GM23248 (cell line): ENCODE measurements at regions not wholly inside any gene's neighbourhood (a gene's known extent, or its start where the extent isn't known, plus 50 kb on each side); places are given as distances from the start of the nearest gene placed in this dataset.
"Not testable (repeated sequence)": the region's sequence is repeated elsewhere in the genome, so short reads cannot be mapped to it uniquely, and the experiment has no call there.

Experiments used
- DNase-seq: peaks from one replicate; pipeline ENCODE4 v3.0.0-alpha.2; 2015
- H2AFZ ChIP-seq: fragments of 200-600 bp; sonication (generic); 2 replicates; pipeline ENCODE4 v1.6.1; 2016; ENCODE audit warnings: antibody characterized with exemption
- H3F3A ChIP-seq: fragments of 200-600 bp; sonication (generic); 2 replicates; pipeline ENCODE4 v1.6.1; 2016; ENCODE audit warnings: mild to moderate bottlenecking, antibody characterized with exemption, mixed run types; ENCODE audit not compliant: insufficient read depth
- H3K27ac ChIP-seq: fragments of 200-600 bp; sonication (generic); 2 replicates; pipeline ENCODE4 v1.5.1; 2016; ENCODE audit warnings: mild to moderate bottlenecking
- H3K27me3 ChIP-seq: fragments of 200-600 bp; sonication (generic); replicated peaks from 2 replicates; pipeline ENCODE4 v1.6.1; 2016; ENCODE audit warnings: mild to moderate bottlenecking; ENCODE audit not compliant: insufficient read depth
- H3K36me3 ChIP-seq: fragments of 200-600 bp; sonication (generic); 2 replicates; pipeline ENCODE4 v1.6.1; 2016; ENCODE audit warnings: low read depth, mild to moderate bottlenecking
- H3K4me1 ChIP-seq: fragments of 200-600 bp; sonication (generic); 2 replicates; pipeline ENCODE4 v1.6.1; 2016; ENCODE audit warnings: mild to moderate bottlenecking; ENCODE audit not compliant: insufficient read depth
- H3K4me2 ChIP-seq: fragments of 200-600 bp; sonication (generic); one replicate; pipeline ENCODE4 v1.6.1; 2016; ENCODE audit warnings: mild to moderate bottlenecking; ENCODE audit not compliant: unreplicated experiment
- H3K4me3 ChIP-seq: fragments of 200-600 bp; sonication (generic); 2 replicates; pipeline ENCODE4 v1.5.1; 2016; ENCODE audit warnings: mild to moderate bottlenecking
- H3K79me2 ChIP-seq: fragments of 200-600 bp; sonication (generic); 2 replicates; pipeline ENCODE4 v1.6.1; 2016; ENCODE audit warnings: mild to moderate bottlenecking; ENCODE audit not compliant: insufficient read depth
- H3K9ac ChIP-seq: fragments of 200-600 bp; sonication (generic); 2 replicates; pipeline ENCODE4 v1.6.1; 2016; ENCODE audit warnings: mild to moderate bottlenecking
- H3K9me2 ChIP-seq: fragments of 200-600 bp; sonication (generic); 2 replicates; pipeline ENCODE4 v1.6.1; 2016; ENCODE audit warnings: mixed run types, mild to moderate bottlenecking, moderate library complexity; ENCODE audit not compliant: insufficient read depth
- H3K9me3 ChIP-seq: fragments of 200-600 bp; sonication (generic); one replicate; pipeline ENCODE4 v1.6.1; 2017; ENCODE audit warnings: low read depth
- H4K20me1 ChIP-seq: fragments of 200-600 bp; sonication (generic); 2 replicates; pipeline ENCODE4 v1.6.0; 2016; ENCODE audit not compliant: insufficient read depth
- EZH2 ChIP-seq: fragments of 200-600 bp; sonication (generic); IDR thresholded peaks from 2 replicates; pipeline ENCODE4 v1.6.1; 2018; ENCODE audit warnings: antibody characterized with exemption, mild to moderate bottlenecking; ENCODE audit not compliant: insufficient read depth, poor library complexity, severe bottlenecking
- EZH2phosphoT487 ChIP-seq: fragments of 200-600 bp; sonication (generic); IDR thresholded peaks from 2 replicates; pipeline ENCODE4 v1.6.1; 2018; ENCODE audit warnings: antibody characterized with exemption, moderate library complexity, mild to moderate bottlenecking, low read depth; ENCODE audit not compliant: insufficient read depth
- WGBS, 2 experiments: methylation state at CpG; one replicate each; pipeline ENCODE4 v1.1.6; 2015 to 2017; ENCODE audit warnings: low lambda C conversion rate in 2 of 2, low coverage in 1 of 2; ENCODE audit errors: missing lambda C conversion rate in 2 of 2; 5-methylcytosine and 5-hydroxymethylcytosine counted together
- in situ Hi-C: fragments of 300-500 bp; cut with MboI; formaldehyde crosslinking; loops from 2 replicates; pipeline ENCODE4 v1.15.0; 2020

GRCh38 chr15:88997531-88997930 lies 84.4 kb upstream of the MFGE8 start:
- no peak for DNase-seq
- 75 to 80% methylated on average over 3 of the region's 3 CpGs for WGBS, 2 experiments
- in situ Hi-C loops = no loop called here

GRCh38 chr15:88998980-88999713 lies 86.0 kb upstream of the MFGE8 start:
- Histone ChIP-seq H2AFZ (no peak overlapping the region), H3K27me3 (peaks cover 9% of the 10 kb centered on the region; the same call in 1 of the 2 replicates), H3K4me2 (no peak overlapping the region), H3F3A (peaks cover 6% of the 10 kb centered on the region; the same call in 1 of the 2 replicates), H3K36me3 (no peaks in the 10 kb centered on the region), H3K9ac (no peak overlapping the region), H3K9me2 (no peaks in the 10 kb centered on the region), H3K27ac (no peak overlapping the region), H3K4me3 (no peak overlapping the region), H3K9me3 (no peaks in the 10 kb centered on the region), H4K20me1 (no peaks in the 10 kb centered on the region), H3K79me2 (no peaks in the 10 kb centered on the region), H3K4me1 (peaks cover 14% of the 10 kb centered on the region)
- DNase-seq = no peak
- TF ChIP-seq EZH2phosphoT487 (no peak), EZH2 (no peak)
- WGBS, 2 experiments = 69 to 72% methylated on average over 7 of the region's 7 CpGs
- in situ Hi-C loops = no loop called here

More at GRCh38 chr15:88997531-88997930, 84.4 kb upstream of the MFGE8 start:
- Histone ChIP-seq H3K27ac (no peak overlapping the region), H3K9ac (no peak overlapping the region), H3F3A (peaks cover 6% of the 10 kb centered on the region; the same call in 1 of the 2 replicates), H3K4me2 (no peak overlapping the region), H2AFZ (no peak overlapping the region), H3K79me2 (no peaks in the 10 kb centered on the region), H3K9me2 (no peaks in the 10 kb centered on the region), H3K9me3 (no peaks in the 10 kb centered on the region), H3K4me3 (no peak overlapping the region), H3K27me3 (peaks cover 12% of the 10 kb centered on the region; the same call in 1 of the 2 replicates), H3K36me3 (no peaks in the 10 kb centered on the region), H3K4me1 (peaks cover 9% of the 10 kb centered on the region), H4K20me1 (no peaks in the 10 kb centered on the region)
- TF ChIP-seq EZH2phosphoT487 = no peak
- no peak for TF ChIP-seq EZH2

GRCh38 chr15:89001708-89002275 lies 86.5 kb upstream of the ABHD2 start:
- WGBS, 2 experiments = 94 to 95% methylated on average over 4 of the region's 4 CpGs
- DNase-seq, H3K36me3 ChIP-seq, H3K9me2 ChIP-seq, H3K4me3 ChIP-seq, H3K9me3 ChIP-seq, H3K27ac ChIP-seq, H3K79me2 ChIP-seq, H3K27me3 ChIP-seq, H3F3A ChIP-seq, H3K9ac ChIP-seq, H2AFZ ChIP-seq, H4K20me1 ChIP-seq: not testable (repeated sequence)
- peaks cover 14% of the 10 kb centered on the region for H3K4me1 ChIP-seq
- in situ Hi-C loops = loop anchor here (25.0 kb wide), 1 partner anchor 339 kb away; no protein-coding TSS in a partner anchor
- peak overlapping the region; percentile 60 for H3K4me2 ChIP-seq

- H3K9me3 ChIP-seq = no peaks in the 10 kb centered on the region
- TF ChIP-seq EZH2phosphoT487 = no peak
- no peak for TF ChIP-seq EZH2
- H3F3A ChIP-seq = peaks cover 6% of the 10 kb centered on the region; the same call in 1 of the 2 replicates
- H3K36me3 ChIP-seq = no peaks in the 10 kb centered on the region
- 17 to 22% methylated on average over 5 of the region's 5 CpGs for WGBS, 2 experiments
- no peaks in the 10 kb centered on the region for H3K79me2 ChIP-seq
- no peaks in the 10 kb centered on the region for H3K9me2 ChIP-seq
- no peak overlapping the region for H3K4me3 ChIP-seq
- H3K9ac ChIP-seq = peak overlapping the region; percentile 27; the same call in 1 of the 2 replicates
- H4K20me1 ChIP-seq = no peaks in the 10 kb centered on the region
- peak; percentile 90 for DNase-seq
- peak overlapping the region; percentile 60 for H3K4me2 ChIP-seq
- H3K27ac ChIP-seq = peak overlapping the region; percentile 55
- H3K27me3 ChIP-seq = peaks cover 9% of the 10 kb centered on the region; the same call in 1 of the 2 replicates
- H3K4me1 ChIP-seq = peaks cover 14% of the 10 kb centered on the region
- in situ Hi-C loops = loop anchor here (25.0 kb wide), 1 partner anchor 340 kb away; no protein-coding TSS in a partner anchor
- H2AFZ ChIP-seq = no peak overlapping the region
Measured at GRCh38 chr15:89002281-89002761, 85.9 kb upstream of the ABHD2 start.
